Brain microvascular endothelial cell (primary cell): ENCODE measurements at regions not wholly inside any gene's neighbourhood (a gene's known extent, or its start where the extent isn't known, plus 50 kb on each side); places are given as distances from the start of the nearest gene placed in this dataset.

Source experiments
- DNase-seq: peaks from one replicate; pipeline ENCODE4 v3.0.0-alpha.2; 2020
- H3K27ac ChIP-seq: fragments of 250-450 bp; sonication (Bioruptor Pico); 2 replicates; pipeline ENCODE4 v1.5.1; 2020; ENCODE audit warnings: mild to moderate bottlenecking, moderate library complexity
- H3K27me3 ChIP-seq: fragments of 250-450 bp; sonication (Bioruptor Pico); replicated peaks from 2 replicates; pipeline ENCODE4 v1.5.1; 2020; ENCODE audit warnings: mild to moderate bottlenecking
- H3K36me3 ChIP-seq: fragments of 250-450 bp; sonication (Bioruptor Pico); replicated peaks from 2 replicates; pipeline ENCODE4 v1.5.1; 2020; ENCODE audit warnings: mild to moderate bottlenecking
- H3K4me3 ChIP-seq: 2 replicates; pipeline ENCODE4 v1.5.1; 2011; ENCODE audit warnings: low read depth, mild to moderate bottlenecking, control low read depth, low read length, moderate library complexity
- CTCF ChIP-seq: IDR thresholded peaks from 2 replicates; pipeline ENCODE4 v1.5.1; 2011; ENCODE audit warnings: low read depth, mild to moderate bottlenecking, moderate library complexity, low read length, control low read depth, inconsistent platforms; ENCODE audit errors: missing control alignments
- in situ Hi-C: cut with HindIII; loops from 2 replicates; pipeline ENCODE4 v1.10.0; 2017; ENCODE audit warnings: low sequenced_read_pairs, low pct_ligation_motif_present

- TF ChIP-seq CTCF = no peak
Observed at GRCh38 chr17:63317166-63317840, 128.8 kb downstream of the CYB561 start.

GRCh38 chr17:63325808-63326207 is 120.3 kb downstream of the CYB561 start:
- no peak overlapping the region for H3K27ac ChIP-seq
- in situ Hi-C loops = no loop called here
- no peak overlapping the region for H3K4me3 ChIP-seq
- no peak for DNase-seq
- H3K27me3 ChIP-seq = no peaks in the 10 kb centered on the region
- H3K36me3 ChIP-seq = peaks cover 2% of the 10 kb centered on the region
- TF ChIP-seq CTCF = no peak

More at GRCh38 chr17:63317166-63317840, 128.8 kb downstream of the CYB561 start:
- Histone ChIP-seq H3K4me3 (no peak overlapping the region), H3K27me3 (no peaks in the 10 kb centered on the region), H3K36me3 (peaks cover 13% of the 10 kb centered on the region), H3K27ac (no peak overlapping the region)
- DNase-seq = no peak
- in situ Hi-C loops = no loop called here

GRCh38 chr17:63329876-63330275 is 116.2 kb downstream of the CYB561 start:
- no peak for DNase-seq
- H3K36me3 ChIP-seq = no peaks in the 10 kb centered on the region
- H3K27ac ChIP-seq = no peak overlapping the region
- in situ Hi-C loops = no loop called here
- H3K27me3 ChIP-seq = no peaks in the 10 kb centered on the region
- H3K4me3 ChIP-seq = no peak overlapping the region
- no peak for TF ChIP-seq CTCF

GRCh38 chr17:63331301-63332061 is 114.6 kb downstream of the CYB561 start:
- Histone ChIP-seq H3K27me3 (no peaks in the 10 kb centered on the region), H3K4me3 (no peak overlapping the region), H3K27ac (no peak overlapping the region), H3K36me3 (no peaks in the 10 kb centered on the region)
- TF ChIP-seq CTCF = no peak
- no peak for DNase-seq
- in situ Hi-C loops = no loop called here

GRCh38 chr17:63332286-63332685 is 113.8 kb downstream of the CYB561 start:
- no peak for DNase-seq
- no peaks in the 10 kb centered on the region for H3K36me3 ChIP-seq
- no peak for TF ChIP-seq CTCF
- H3K27ac ChIP-seq = no peak overlapping the region
- H3K27me3 ChIP-seq = no peaks in the 10 kb centered on the region
- in situ Hi-C loops = no loop called here
- H3K4me3 ChIP-seq = no peak overlapping the region
